Prostate gland (tissue), 2 donors: ENCODE measurements at regions not wholly inside any gene's neighbourhood (a gene's known extent, or its start where the extent isn't known, plus 50 kb on each side); places are given as distances from the start of the nearest gene placed in this dataset.

Experiments used
- CTCF ChIP-seq, 4 experiments: fragments of 200-600 bp in 2 of 4; fragments of 450-650 bp in 2 of 4; sonication (generic) in 2 of 4; IDR thresholded peaks; 1 replicate in 3 of 4; 2 replicates in 1 of 4; pipeline ENCODE4 v1.5.1; 2016 to 2019; ENCODE audit warnings: antibody characterized with exemption in 4 of 4, mild to moderate bottlenecking in 2 of 4, moderate library complexity in 2 of 4
- POLR2A ChIP-seq: fragments of 450-650 bp; IDR thresholded peaks from one replicate; pipeline ENCODE4 v1.6.1; 2016; ENCODE audit warnings: antibody characterized with exemption, mild to moderate bottlenecking

DNA sequence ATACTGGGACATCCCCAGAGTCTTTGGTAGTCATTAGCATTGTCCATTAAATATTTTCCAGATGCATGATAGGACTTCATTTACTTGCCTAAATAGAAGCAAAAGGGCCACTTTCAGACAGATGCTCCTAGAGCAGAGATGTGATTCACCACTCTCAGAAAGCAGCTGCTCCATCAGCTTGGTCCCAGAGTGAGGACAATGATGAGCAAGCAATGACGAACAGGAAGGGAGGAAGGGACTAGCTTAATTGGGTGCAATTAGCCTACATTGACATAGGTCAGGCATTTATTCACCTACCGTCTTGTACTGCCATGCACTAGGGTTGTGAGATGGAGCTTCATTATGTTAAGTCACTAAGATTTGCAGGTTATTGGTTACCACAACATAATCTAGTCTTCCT is 85.1 kb upstream of the PLXNA2 start:
- no peak for TF ChIP-seq CTCF (IDR thresholded peaks at IDR 0.05)
- no peak for TF ChIP-seq POLR2A
